ENCODE measurements at regions not wholly inside any gene's neighbourhood (a gene's known extent, or its start where the extent isn't known, plus 50 kb on each side); places are given as distances from the start of the nearest gene placed in this dataset.
A peak's percentile ranks its signal among the peaks of the same experiment; 100 is the strongest.

GRCh38 chr12:93019975-93020630 is 91.0 kb upstream of the EEA1 start:
- TF ChIP-seq CTCF (IDR thresholded peaks at IDR 0.05), result no peak
- Histone ChIP-seq H3K36me3 (no peaks in the 10 kb centered on the region), H3K27me3 (replicated peaks; ENCODE audit: insufficient read depth) (no peaks in the 10 kb centered on the region), H3K4me3 (no peak overlapping the region), H3K9me3 (no peaks in the 10 kb centered on the region), H3K4me1 (ENCODE audit: control insufficient read depth in 1 of 2, low read depth in 2 of 2) (no peaks in the 10 kb centered on the region), H3K27ac (no peak overlapping the region)
- DNase-seq (ENCODE audit: low spot score), result no peak
- ATAC-seq (ENCODE audit: insufficient number of reproducible peaks, low FRiP score, low read depth), result no peak

- Histone ChIP-seq H3K36me3 (no peaks in the 10 kb centered on the region), H3K27ac (no peak overlapping the region), H3K4me1 (ENCODE audit: control insufficient read depth in 1 of 2, low read depth in 2 of 2) (no peaks in the 10 kb centered on the region), H3K4me3 (no peak overlapping the region), H3K27me3 (replicated peaks; ENCODE audit: insufficient read depth) (no peaks in the 10 kb centered on the region), H3K9me3 (no peaks in the 10 kb centered on the region)
- ATAC-seq (ENCODE audit: insufficient number of reproducible peaks, low FRiP score, low read depth) (no peak), DNase-seq (ENCODE audit: low spot score) (no peak)
- no peak for TF ChIP-seq CTCF (IDR thresholded peaks at IDR 0.05)
Measured at GRCh38 chr12:93020631-93021597, 91.8 kb upstream of the EEA1 start.

GRCh38 chr12:93022603-93023340 is 93.7 kb upstream of the EEA1 start:
- no peak for TF ChIP-seq CTCF (IDR thresholded peaks at IDR 0.05)
- H3K9me3 ChIP-seq, result no peaks in the 10 kb centered on the region
- no peak overlapping the region for H3K4me3 ChIP-seq
- H3K27ac ChIP-seq, result no peak overlapping the region
- DNase-seq (ENCODE audit: low spot score) (no peak), ATAC-seq (ENCODE audit: insufficient number of reproducible peaks, low FRiP score, low read depth) (no peak)
- H3K36me3 ChIP-seq, result no peaks in the 10 kb centered on the region
- H3K27me3 ChIP-seq (replicated peaks; ENCODE audit: insufficient read depth), result no peaks in the 10 kb centered on the region
- no peaks in the 10 kb centered on the region for H3K4me1 ChIP-seq (ENCODE audit: control insufficient read depth in 1 of 2, low read depth in 2 of 2)

GRCh38 chr12:93025145-93026103 is 96.3 kb upstream of the EEA1 start:
- no peaks in the 10 kb centered on the region for H3K9me3 ChIP-seq
- no peak overlapping the region for H3K4me3 ChIP-seq
- H3K36me3 ChIP-seq, result no peaks in the 10 kb centered on the region
- H3K4me1 ChIP-seq (ENCODE audit: control insufficient read depth in 1 of 2, low read depth in 2 of 2), result no peaks in the 10 kb centered on the region
- no peak for DNase-seq (ENCODE audit: low spot score)
- peak; percentile 46 for TF ChIP-seq CTCF (IDR thresholded peaks at IDR 0.05)
- H3K27me3 ChIP-seq (replicated peaks; ENCODE audit: insufficient read depth), result no peaks in the 10 kb centered on the region
- H3K27ac ChIP-seq, result no peak overlapping the region
- no peak for ATAC-seq (ENCODE audit: insufficient number of reproducible peaks, low FRiP score, low read depth)
